Stimulated activated CD8-positive, alpha-beta memory T cell treated with anti-CD3 and anti-CD28 coated beads, Interleukin-4, amount 100 ng/mL, for 48 hours (primary cell): ENCODE measurements at regions not wholly inside any gene's neighbourhood (a gene's known extent, or its start where the extent isn't known, plus 50 kb on each side); places are given as distances from the start of the nearest gene placed in this dataset.
A peak's percentile ranks its signal among the peaks of the same experiment; 100 is the strongest.
"Not testable (repeated sequence)": the region's sequence is repeated elsewhere in the genome, so short reads cannot be mapped to it uniquely, and the experiment has no call there.

ENCODE experiments used
- DNase-seq: peaks from one replicate; pipeline ENCODE4 v3.0.0-alpha.2; 2020

GRCh38 chr14:88985654-88986053 is 161.2 kb downstream of the TTC8 start:
- no peak for DNase-seq

GRCh38 chr14:88986146-88986841 is 161.8 kb downstream of the TTC8 start:
- DNase-seq: no peak

- DNase-seq: not testable (repeated sequence)
Observed at GRCh38 chr14:88986908-88987307, 162.5 kb downstream of the TTC8 start.

DNA sequence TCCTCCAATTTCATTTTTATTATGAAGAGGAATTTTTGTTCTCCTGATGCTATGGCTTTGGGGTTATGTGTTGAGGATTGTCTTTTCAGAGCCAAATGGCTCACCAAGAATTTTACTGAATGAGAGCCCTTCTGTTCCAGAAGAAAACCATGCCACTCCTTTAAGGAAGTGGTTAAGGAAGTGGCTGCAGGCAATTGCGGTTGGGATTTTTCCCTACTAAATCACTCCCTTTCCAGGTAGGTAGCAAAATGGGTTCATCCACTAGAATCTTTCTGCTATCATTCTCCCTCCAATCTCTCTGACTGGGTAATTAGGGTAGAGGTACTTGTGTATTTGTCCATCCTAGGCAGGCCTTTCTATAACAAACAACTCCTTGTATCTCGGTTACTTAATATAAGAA is 163.1 kb downstream of the TTC8 start:
- DNase-seq: no peak

DNA sequence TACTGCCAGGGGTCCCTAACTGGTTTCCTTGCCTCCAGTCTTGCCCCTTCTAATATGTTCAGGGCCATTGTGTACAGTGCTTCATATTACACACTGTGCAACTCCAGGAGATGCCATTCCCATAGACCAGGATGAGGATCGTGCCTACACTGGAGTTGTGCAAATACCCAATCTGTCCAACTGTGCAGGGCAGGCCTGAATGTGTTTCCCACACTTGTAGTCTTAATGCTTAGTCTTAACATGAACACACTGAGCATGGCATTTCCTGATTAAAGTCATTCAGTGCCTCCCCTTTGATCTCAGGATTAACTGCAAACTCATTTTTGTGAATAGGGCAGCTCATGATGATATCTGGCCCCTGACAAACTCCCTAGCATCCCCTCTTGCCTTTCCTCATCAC is 165.5 kb downstream of the TTC8 start:
- no peak for DNase-seq

DNA sequence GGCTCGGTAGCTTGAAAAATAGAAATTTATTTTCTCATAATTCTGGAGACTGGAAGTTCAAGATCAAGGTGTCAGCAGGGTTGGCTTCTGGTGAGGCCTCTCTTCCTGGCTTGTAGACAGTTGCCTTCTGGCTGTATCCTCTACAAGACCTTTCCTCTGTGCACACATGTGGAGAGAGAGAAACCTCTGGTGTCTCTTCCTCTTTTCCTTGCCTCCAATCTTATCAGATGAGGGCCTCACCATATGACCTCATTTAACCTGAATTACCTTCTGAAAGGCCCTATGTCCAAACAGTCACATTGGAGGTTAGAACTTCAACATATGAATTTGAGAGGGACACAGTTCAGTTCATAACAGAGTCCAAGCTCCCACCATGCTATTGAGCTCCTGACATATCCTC is 166.4 kb downstream of the TTC8 start:
- no peak for DNase-seq

DNA sequence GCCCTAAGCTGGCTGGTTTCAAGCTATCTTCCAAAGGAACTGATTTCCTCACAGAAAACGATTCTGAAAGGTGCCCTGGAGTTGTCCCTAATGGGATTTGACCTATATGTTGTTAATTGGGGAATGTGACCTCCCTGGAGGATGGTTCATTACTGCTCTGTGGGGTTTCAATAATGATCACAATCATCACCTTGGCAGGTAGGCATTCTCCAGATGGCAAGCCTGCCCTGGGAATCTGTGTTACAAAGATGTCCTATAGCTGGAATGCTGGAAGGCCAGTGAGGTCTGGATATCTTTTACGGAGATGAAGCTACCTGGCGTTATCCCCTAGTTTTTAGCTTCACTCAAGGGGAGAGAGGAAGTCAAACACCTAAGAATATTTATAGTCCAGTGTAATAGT is 167.6 kb downstream of the TTC8 start:
- no peak for DNase-seq

DNA sequence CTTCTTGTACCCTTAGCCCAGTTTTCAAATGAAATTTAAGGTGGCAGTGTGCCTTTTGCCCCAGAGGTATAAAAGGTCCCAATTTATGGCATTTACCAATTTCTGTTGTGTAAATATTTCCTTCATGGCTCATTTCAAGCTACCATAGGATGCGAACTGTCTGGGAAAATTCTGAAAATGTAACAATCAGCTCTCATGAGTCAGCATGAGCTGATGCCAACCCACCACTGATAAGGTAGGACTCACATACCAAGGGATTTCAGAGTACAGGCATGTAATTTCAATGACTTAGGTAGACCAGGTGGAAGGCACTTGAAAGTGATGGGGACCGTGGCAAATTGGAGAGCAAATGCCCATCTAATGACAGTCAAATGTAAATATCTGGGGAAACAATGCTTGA is 169.5 kb downstream of the TTC8 start:
- no peak for DNase-seq

DNA sequence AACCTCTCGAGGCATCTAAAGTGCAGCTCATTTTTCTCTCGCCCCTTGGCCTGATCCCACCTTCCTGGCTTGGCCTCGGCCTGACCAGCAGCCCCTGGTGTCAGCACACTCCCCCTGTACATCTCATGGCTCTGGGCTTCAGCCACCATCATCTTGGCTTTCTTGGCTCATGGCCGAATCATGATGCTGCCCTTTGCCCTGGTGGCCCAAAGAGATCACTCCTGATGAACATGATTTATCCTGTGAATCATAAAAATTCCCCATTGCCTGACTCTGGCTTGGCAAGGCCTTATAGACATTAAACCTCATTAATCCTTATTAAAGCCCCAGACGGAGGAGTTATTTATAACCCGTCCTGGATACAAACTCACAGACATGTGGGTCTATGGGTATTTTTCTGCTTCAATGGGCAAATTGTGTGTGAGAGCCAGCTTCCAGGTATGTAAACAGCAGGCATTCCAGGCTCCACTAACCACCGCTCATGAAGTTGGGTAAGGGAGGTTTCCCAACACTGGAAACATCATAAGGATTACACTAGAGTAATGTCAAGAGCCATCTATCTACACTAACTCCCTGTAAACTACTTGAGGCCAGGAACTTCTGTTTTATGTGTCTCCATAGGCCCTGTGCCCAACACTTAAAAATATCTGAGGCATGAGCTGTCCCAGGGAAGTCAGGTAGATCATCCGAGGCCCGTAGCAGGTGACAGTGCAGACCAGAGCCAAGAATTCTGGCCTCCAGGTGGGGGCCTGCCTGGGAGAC is 171.2 kb downstream of the TTC8 start:
- DNase-seq: no peak

GRCh38 chr14:88998027-88998426 is 173.6 kb downstream of the TTC8 start:
- no peak for DNase-seq

DNA sequence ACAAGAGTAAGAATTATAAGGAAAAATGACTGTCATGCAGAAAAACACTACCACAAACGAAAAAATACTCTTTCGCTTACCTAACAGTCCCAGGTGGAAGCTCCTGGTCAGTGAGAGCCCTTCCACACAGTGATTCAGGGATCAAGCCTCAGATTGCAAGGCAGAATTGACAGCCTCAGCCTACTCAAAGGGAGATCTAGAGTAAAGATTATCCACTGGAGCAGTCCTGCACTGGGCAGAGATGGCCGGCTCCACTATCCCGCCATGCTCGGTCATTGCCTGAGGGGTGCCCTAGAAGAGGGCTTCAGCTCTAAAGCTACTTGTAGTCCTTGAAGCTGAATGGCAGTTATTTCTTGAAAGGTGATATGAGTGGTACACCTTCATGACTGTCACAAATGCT is 174.7 kb downstream of the TTC8 start:
- no peak for DNase-seq

GRCh38 chr14:89000007-89000942 is 175.8 kb downstream of the TTC8 start:
- peak; percentile 61 for DNase-seq

DNA sequence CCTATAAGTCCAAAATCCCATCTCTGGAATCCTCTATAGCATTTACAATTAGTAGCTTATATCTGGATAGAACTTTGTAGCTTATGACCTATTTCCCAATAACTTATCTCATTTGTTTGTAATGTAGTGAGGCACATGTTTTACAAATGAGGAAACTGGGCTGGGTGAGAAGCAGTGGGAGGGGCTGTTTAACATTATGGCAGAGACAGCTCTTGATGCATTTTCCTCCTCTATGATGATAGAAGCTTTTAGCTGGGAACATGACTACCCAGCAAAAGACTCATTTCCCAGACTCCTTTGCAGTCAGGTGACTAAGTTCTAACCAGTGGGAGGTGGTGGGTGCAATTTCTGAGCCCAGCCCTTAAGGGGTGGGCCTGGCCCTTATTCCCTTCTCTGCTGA is 179.7 kb downstream of the TTC8 start:
- no peak for DNase-seq

DNA sequence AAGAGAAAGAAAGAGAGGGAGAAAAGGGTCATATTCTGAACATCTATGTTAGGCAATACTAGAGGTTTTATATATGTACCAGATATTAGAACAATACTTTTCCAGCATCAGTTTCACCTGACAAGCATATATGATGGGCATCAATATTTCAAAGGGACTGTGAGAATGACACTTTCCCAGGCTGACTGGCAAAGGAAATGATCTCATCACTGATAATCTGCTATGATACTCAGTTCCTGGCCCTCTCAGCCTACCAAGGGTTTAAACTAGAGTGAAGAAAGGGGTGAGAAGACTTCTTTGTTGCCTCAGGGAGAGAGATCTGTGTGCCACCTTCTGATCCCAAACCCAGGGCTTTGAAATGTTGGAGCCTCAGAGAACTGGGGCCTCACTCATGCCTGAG is 183.5 kb downstream of the TTC8 start:
- DNase-seq: no peak

GRCh38 chr14:89011355-89012281 is 187.2 kb downstream of the TTC8 start:
- no peak for DNase-seq

DNA sequence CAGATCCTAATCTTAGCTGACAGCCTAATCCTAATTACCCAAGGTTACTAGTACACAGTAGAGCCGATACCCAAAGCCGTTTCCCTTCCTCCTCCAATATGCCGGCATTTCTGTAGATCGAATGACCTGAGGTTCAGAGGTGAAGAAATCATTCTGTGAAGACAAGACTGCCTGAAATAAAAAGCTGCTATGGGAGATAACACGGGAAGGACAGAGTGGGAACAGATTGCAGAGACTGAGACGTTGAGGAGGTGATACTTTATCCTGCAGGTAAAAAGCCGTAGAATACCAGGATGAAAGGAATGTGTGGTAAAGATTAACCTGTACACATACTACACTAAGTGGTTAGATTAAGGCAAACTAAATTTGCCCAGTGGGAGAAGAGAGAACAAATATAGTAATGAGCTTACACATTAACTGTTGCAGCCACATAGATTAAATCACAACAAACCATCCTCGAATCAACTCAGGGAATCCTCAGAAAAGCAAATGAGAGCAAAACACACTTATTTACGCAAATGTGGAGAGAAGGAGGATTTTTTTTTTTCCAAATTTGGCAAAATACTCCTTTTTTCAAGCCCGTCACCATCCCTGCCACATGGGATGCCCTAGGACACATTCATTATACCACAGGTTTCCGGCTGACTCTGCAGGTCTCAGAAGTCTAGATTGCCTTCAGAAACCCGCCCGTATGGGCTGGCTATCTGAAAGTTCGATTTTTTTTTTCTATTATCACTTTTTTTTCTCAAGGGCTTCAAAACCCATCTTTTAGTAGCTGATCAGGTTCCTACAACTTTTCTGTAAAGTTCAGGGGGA is 188.0 kb downstream of the TTC8 start:
- DNase-seq: no peak

DNA sequence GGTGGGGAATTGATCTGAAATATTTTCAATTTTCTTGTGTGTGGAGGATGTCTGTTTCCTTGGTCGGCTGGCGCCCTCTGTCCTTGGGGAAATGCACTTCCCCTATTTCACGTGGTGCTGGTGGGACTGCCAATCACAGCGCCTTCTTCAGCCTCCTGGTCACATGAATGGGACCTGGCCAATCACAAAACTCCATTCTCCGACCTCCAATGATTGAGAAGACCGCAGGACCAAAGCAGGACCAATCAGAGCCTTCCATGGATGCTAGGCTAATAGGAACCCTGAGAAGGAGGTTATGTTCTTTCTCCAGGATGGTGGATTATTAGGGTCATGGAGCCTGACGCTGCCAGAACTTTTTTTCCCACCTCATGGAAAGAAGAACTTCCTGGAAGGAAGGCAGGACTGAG is 188.7 kb downstream of the TTC8 start:
- no peak for DNase-seq

DNA sequence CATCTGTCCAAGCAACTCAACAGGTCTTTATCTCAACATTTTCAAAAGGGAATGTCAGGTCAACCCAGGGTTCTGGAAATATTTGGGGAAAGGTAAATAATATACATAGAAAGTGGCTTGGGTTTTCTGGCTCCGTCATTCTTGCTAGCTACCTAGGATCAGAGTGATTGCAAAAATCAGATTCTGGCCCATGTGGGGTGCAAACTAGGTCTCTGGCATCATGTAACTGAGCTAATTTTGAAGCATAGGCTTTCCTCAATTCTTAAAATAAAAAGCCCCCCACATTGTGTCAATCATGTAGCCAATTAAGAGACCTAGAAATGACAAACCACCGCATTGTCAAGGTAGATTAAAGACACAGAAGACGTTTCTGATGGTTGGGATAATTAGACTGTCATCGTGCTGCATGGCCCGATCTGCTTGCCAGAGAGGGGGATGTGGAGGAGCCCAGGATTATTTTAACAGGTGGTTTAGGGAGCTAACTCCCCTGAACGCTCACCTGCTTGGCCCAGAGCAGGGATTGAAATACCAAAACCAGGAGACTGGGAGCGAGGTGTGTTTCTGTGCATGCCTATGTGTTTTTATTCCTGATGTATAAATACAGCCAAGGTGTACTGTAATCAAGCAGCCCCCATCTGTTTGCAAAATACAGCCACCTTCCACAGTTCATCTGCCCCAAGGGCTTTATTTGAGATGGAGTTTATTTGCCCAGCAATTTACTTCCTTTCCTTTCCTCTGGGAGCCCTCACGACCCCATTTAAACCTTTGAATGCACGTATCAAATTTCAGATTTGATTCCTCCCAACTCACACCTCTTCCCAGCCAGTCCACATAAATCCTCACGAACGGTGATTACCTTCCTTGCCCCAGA is 189.5 kb downstream of the TTC8 start:
- DNase-seq: no peak

- no peak for DNase-seq
Observed at GRCh38 chr14:89014569-89014850, 190.1 kb downstream of the TTC8 start.

GRCh38 chr14:89015016-89015415 is 190.6 kb downstream of the TTC8 start:
- no peak for DNase-seq

- DNase-seq: no peak
Observed at GRCh38 chr14:89017417-89017816, 193.0 kb downstream of the TTC8 start.
